MG63 (cell line): ENCODE measurements at regions not wholly inside any gene's neighbourhood (a gene's known extent, or its start where the extent isn't known, plus 50 kb on each side); places are given as distances from the start of the nearest gene placed in this dataset.
A peak's percentile ranks its signal among the peaks of the same experiment; 100 is the strongest.
"Not testable (repeated sequence)": the region's sequence is repeated elsewhere in the genome, so short reads cannot be mapped to it uniquely, and the experiment has no call there.

ENCODE experiments used
- DNase-seq: peaks from one replicate; pipeline ENCODE4 v3.0.0-alpha.2; 2020
- H3K27me3 ChIP-seq: fragments of 250-450 bp; sonication (Bioruptor Pico); 2 replicates; pipeline ENCODE4 v1.5.1; 2020; ENCODE audit warnings: mild to moderate bottlenecking, moderate library complexity
- H3K36me3 ChIP-seq: fragments of 250-450 bp; sonication (Bioruptor Pico); 2 replicates; pipeline ENCODE4 v1.5.1; 2020; ENCODE audit warnings: mild to moderate bottlenecking, moderate library complexity
- H3K4me3 ChIP-seq: fragments of 250-450 bp; sonication (Bioruptor Pico); 2 replicates; pipeline ENCODE4 v1.5.1; 2020; ENCODE audit warnings: mild to moderate bottlenecking, moderate library complexity
- H3K9me3 ChIP-seq: fragments of 250-450 bp; sonication (Bioruptor Pico); 2 replicates; pipeline ENCODE4 v1.5.1; 2020; ENCODE audit warnings: mild to moderate bottlenecking, moderate library complexity

- H3K27me3 ChIP-seq, DNase-seq, H3K9me3 ChIP-seq, H3K36me3 ChIP-seq, H3K4me3 ChIP-seq: not testable (repeated sequence)
Observed at GRCh38 chr2:132289812-132290211, 126.8 kb upstream of the GPR39 start.

DNA sequence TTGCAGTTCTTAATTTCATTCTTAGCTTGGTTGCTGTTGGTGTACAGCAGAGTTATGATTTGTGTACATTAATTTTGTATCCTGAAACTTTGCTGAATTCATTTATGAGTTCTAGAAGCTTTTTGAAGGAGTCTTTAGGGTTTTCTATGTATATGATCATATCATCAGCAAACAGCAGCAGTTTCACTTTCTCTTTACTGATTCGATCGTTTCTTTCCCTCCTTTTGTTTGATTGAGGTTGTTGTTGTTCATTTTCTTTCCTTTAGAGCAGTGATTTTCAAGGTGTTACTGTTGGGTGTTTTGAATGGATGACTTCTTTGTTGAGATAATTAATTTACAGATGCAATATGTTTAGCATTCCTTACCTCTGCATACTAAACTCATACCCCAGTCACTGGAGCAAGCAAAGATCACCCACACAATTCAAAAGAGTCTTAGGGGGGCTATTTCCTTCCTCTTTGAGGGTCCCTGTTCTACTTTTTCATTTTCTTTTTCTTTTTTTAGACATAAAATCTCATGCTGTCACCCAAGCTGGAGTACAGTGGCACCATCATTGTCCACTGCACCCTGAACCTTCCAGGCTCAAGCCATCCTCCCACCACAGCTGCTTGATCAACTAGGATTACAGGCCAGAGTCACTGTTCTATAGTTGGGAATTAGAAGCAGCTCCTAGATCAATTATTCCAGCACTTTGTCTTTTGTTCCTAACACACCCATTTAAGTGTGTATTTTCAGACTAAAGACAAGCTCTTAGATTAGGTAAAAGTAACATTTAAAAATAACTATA lies 115.8 kb upstream of the GPR39 start:
- DNase-seq, H3K27me3 ChIP-seq, H3K9me3 ChIP-seq, H3K36me3 ChIP-seq: not testable (repeated sequence)
- H3K4me3 ChIP-seq: peak overlapping the region; percentile 37

DNA sequence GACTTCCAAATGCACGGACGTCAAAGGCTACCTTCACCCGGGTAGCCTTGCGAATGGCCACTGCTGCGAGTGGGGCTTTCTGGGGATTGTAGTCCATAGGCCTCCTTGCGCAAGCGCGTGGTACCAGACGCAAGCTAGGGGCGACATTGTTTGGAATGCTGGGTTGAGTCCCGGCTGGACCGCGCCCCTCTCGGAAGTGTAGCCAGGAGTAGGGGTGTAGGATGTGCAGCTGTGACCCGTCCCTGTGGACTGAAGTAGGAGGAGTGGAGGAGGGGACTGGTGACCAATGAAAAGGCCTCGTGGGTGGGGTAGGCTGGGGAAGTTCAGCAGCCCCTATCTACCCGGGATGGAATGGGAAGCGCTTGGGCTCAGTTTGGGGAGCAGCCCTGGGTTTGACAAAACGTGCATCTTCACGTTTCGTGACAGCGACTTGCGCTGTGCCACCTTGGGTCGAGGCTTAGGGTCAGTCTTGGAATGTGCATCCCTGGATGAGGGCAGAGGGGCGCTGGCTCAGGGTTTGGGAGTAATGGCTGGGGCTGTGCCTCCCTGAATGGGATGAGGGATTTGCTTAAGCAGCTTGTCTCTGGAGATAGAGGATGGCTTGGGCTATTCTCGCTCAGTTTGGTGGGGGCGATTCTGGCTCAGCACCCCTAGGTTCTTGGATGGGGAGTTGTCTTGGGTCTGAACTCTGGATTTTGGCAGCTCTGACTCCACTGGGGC lies 111.8 kb upstream of the GPR39 start:
- DNase-seq: peak; percentile 74
- H3K36me3 ChIP-seq, H3K27me3 ChIP-seq, H3K9me3 ChIP-seq: not testable (repeated sequence)
- peak overlapping the region; percentile 26 for H3K4me3 ChIP-seq

- H3K9me3 ChIP-seq, H3K36me3 ChIP-seq, DNase-seq: not testable (repeated sequence)
Observed at GRCh38 chr2:132307613-132308198, 108.9 kb upstream of the GPR39 start.

DNA sequence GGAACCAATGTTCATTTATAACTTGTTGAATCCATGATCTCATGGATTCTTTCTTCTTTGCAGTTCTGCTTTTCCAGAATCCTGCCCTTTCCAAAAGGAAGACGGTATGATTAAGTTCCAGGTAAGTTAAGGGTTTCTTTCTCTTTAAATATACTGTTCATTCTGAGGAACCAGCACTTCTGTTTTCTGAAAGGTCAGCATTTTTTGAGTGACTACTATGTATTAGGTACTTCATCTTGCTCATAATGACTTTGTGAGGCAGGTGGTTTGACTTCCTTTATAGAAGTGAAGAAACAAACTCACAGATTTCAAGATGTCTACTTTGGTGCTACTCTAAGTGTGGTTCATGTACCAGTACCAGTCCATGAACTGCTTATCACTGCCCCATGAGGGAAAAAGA lies 107.4 kb upstream of the GPR39 start:
- not testable (repeated sequence) for H3K27me3 ChIP-seq, H3K9me3 ChIP-seq, H3K4me3 ChIP-seq, DNase-seq, H3K36me3 ChIP-seq

More at GRCh38 chr2:132307613-132308198, 108.9 kb upstream of the GPR39 start:
- not testable (repeated sequence) for H3K4me3 ChIP-seq, H3K27me3 ChIP-seq

DNA sequence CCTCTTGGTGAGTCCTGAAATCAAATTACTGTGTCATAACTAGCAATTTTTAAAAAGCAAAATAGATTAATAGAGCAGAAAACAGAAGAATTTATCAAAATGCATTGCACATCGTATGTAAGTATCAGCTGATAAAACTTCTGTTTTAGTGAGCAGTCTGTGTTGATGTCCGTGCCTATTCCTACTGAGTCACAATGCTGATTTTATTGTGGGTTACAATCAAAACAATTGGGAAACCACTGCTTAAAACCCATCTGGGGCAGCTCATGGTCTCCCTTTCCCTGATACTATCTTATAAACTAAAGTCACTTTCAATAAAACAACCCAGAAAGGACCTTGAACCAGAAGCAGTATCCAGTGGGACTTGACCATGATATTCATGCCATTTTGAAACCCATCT lies 101.1 kb upstream of the GPR39 start:
- not testable (repeated sequence) for H3K27me3 ChIP-seq, DNase-seq, H3K9me3 ChIP-seq, H3K36me3 ChIP-seq, H3K4me3 ChIP-seq

- H3K4me3 ChIP-seq, H3K36me3 ChIP-seq, H3K9me3 ChIP-seq, H3K27me3 ChIP-seq, DNase-seq: not testable (repeated sequence)
Observed at GRCh38 chr2:132317026-132317680, 99.5 kb upstream of the GPR39 start.

- not testable (repeated sequence) for H3K36me3 ChIP-seq, H3K4me3 ChIP-seq, H3K27me3 ChIP-seq, DNase-seq, H3K9me3 ChIP-seq
Observed at GRCh38 chr2:132318481-132318880, 98.1 kb upstream of the GPR39 start.

DNA sequence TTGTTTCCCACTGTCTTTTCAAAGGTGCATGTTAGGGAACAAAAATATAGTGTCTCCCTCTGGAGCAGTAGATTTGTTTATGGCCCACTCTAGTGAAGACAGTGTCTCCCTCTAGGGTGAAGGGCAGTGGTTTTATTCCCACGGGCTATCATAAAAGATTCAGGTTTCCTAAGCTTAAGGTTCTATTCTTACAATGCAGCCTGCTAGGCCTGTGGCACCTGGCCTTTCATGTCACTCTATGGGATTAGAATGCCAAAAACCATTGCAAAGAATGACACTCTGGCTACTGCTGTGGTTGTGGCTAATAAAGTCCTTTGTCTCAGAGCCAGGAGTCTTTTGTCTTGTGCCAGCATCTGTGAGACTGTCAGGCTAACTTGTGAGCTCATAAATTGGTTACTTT lies 92.6 kb upstream of the GPR39 start:
- DNase-seq, H3K36me3 ChIP-seq, H3K9me3 ChIP-seq, H3K4me3 ChIP-seq, H3K27me3 ChIP-seq: not testable (repeated sequence)

GRCh38 chr2:132332345-132333033 lies 84.1 kb upstream of the GPR39 start:
- not testable (repeated sequence) for DNase-seq, H3K36me3 ChIP-seq, H3K27me3 ChIP-seq, H3K9me3 ChIP-seq, H3K4me3 ChIP-seq

DNA sequence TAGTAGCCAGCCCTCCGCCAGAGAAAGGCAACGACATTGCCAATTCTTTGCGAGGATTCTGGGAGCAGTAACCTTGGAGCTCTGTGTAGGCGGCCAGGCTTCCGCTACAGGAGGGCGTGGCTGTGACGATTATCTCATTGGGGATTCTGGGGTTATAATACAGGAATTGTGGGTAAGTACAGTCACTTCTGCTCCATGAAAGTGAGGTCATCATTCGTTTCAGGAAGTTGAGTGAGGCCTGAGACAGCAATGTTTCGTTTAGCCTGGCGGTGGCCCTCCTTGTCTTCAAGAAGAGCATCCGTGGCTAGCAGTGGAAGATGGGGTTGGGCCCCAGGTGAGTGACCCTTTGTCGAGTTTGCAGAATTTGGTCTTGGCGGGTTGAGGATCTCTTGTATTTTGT lies 79.5 kb upstream of the GPR39 start:
- not testable (repeated sequence) for H3K36me3 ChIP-seq, H3K27me3 ChIP-seq, H3K9me3 ChIP-seq, H3K4me3 ChIP-seq, DNase-seq

DNA sequence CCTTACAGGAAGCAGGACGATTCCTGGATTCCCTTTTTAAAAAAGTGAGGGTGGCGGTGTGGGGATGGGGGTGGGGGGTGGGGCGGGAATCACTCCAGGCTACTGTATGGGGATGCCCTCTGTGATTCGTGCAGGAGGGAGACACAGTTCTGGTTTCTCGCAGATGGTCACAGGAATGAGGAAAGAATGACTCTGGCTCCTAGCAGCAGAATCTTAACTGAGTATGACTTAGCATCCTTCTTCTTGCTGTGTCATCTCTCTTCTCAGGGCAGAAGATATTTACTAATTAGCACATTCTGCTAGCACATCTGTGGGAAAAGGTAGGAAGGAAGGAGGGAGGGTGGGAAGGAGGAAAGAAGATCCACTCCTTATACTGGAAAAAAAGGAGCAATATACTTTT lies 78.8 kb upstream of the GPR39 start:
- DNase-seq, H3K36me3 ChIP-seq, H3K4me3 ChIP-seq, H3K27me3 ChIP-seq, H3K9me3 ChIP-seq: not testable (repeated sequence)

DNA sequence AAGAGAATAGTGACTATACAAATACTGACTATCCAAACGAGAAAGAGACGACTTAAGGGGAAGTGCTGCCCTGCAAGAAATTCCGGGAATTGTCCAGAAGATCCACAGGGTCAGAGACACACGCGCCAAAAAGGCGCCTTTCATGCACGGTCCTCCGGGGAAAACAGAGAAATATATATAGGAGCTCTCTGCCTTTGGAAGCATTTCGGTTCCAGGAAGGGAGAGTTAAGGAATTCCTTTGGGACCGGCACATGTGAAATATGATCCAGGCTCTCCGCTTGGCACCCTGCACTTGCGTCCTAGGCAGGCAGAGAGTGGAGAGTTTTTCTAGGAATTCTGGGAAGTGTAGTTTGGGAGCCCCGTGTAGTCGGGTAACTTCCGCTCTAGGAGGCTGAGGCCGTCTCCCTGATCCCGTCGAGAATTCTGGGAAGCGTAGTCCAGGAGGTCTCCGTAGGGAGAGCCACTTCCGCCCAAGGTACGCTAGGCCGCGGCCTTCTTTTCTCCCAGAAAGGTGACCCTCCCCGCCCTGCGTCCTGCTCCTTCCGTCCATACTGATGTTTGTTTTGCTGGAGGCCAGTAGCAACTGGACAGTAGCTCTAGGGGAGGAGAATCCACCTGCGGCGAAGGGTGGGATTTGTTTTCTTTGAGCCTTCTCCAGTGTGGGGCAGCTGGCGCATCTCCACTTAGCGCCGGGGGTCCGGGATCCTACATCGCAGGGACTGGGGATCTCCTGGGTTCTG lies 69.4 kb upstream of the GPR39 start:
- peak; percentile 89 for DNase-seq
- peak overlapping the region; percentile 65 for H3K4me3 ChIP-seq
- not testable (repeated sequence) for H3K9me3 ChIP-seq, H3K36me3 ChIP-seq, H3K27me3 ChIP-seq

DNA sequence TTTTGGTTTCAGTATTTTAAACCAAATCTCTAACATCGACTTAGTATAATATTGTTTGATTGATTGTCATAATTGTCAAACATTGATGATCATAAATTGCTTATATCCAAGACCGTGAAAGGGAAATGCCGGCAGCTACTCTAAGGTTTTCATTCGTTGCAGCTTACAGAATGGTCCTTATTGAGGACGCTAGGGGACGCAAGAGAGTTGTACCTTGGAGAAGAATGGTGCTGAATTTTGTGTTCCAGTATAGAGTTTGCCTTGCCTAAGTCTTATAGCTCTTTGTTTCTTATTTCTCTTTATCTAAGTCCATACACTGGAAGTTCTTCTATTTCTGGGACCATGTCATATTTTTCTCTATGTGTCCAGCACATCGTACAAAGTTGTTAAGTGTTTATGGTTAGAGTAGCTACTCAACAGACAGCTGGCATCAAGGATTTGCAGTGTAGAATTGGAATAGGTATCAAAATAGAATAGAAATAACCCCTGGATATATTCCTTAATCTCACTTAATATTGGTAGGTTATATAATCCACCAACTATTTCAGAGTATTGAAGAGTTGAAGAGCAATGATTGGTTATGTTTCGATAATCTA lies 67.4 kb upstream of the GPR39 start:
- H3K9me3 ChIP-seq, H3K36me3 ChIP-seq, H3K4me3 ChIP-seq, H3K27me3 ChIP-seq: not testable (repeated sequence)
- peak; percentile 9 for DNase-seq

DNA sequence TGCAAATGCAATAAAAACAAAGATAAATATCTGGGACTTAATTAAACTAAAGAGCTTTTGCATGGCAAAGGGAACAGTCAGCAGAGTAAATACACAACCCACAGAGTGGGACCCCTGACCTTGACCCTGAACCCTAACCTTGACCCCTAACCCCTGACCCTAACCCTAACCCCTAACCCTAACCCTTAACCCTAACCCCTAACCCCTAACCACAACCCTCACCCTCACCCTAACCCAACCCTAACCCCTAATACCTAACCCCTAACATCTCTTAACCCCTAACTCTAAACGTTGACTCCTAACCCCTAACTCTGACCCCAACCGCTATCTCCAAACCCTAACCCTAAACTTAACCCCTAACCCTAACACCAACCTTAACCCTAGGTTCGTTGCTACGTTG lies 64.9 kb upstream of the GPR39 start:
- H3K27me3 ChIP-seq, H3K36me3 ChIP-seq, H3K9me3 ChIP-seq, H3K4me3 ChIP-seq, DNase-seq: not testable (repeated sequence)

DNA sequence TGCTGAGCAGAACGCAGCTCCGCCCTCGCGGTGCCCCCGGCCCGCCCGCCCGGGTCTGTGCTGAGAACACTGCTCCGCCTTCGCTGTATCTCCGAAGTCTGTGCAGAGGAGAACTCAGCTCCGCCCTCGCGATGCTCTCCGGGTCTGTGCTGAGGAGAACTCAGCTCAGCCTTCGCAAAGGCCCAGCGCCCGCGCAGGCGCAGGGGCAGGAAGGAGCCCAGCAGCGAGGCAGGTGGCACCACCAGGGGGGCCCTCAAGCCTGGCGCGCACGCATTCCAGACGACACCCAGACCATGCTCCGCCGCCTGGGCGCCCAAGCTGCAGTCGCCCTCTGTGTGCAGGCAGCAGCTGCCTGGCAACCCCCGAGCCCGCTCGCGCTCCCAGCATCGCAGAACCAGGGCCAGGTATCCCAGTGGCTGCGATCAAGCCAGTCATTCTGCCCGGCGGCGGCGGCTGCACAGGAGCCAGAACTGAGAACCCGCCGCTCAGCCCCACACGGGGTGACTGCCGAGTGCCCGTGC lies 64.1 kb upstream of the GPR39 start:
- not testable (repeated sequence) for H3K27me3 ChIP-seq, H3K4me3 ChIP-seq, DNase-seq

More for the DNA sequence above, 64.1 kb upstream of the GPR39 start:
- H3K36me3 ChIP-seq, H3K9me3 ChIP-seq: not testable (repeated sequence)
